H1 (cell line): ENCODE measurements at regions not wholly inside any gene's neighbourhood (a gene's known extent, or its start where the extent isn't known, plus 50 kb on each side); places are given as distances from the start of the nearest gene placed in this dataset.

Source experiments
- CBX8 ChIP-seq: fragments of 300-800, 300-1000 bp; sonication (generic); IDR thresholded peaks from 2 replicates; pipeline ENCODE4 v1.7.1; 2016; ENCODE audit warnings: low read depth, low read length, borderline replicate concordance
- EGR1 ChIP-seq: IDR thresholded peaks from 2 replicates; pipeline ENCODE4 v1.6.1; 2011; ENCODE audit warnings: low read depth, low read length, borderline replicate concordance
- POLR2A ChIP-seq, 2 experiments: IDR thresholded peaks; 1 replicate in 1 of 2; 2 replicates in 1 of 2; pipeline ENCODE4 v1.6.1; 2011; ENCODE audit warnings: low read depth in 2 of 2, low read length in 2 of 2, mild to moderate bottlenecking in 2 of 2; ENCODE audit errors: control extremely low read depth in 1 of 2
- POLR2AphosphoS5 ChIP-seq: IDR thresholded peaks from 2 replicates; pipeline ENCODE4 v1.6.1; 2011; ENCODE audit warnings: low read depth, low read length
- RNF2 ChIP-seq: fragments of 200-900, 300-1000 bp; sonication (generic); IDR thresholded peaks from 2 replicates; pipeline ENCODE4 v1.7.1; 2016; ENCODE audit warnings: borderline replicate concordance, low read depth, mild to moderate bottlenecking, antibody characterized with exemption, low read length; ENCODE audit not compliant: poor library complexity, severe bottlenecking; ENCODE audit errors: missing control alignments
- TF ChIP-seq, protein P1 (sequence below), 3 experiments: IDR thresholded peaks; 1 replicate in 2 of 3; 2 replicates in 1 of 3; pipeline versions ENCODE4 v1.5.1 to v1.6.1; 2011; ENCODE audit warnings: low read length in 3 of 3, mild to moderate bottlenecking in 3 of 3, inconsistent platforms in 2 of 3, low read depth in 1 of 3, moderate library complexity in 1 of 3; ENCODE audit not compliant: insufficient read depth in 1 of 3; ENCODE audit errors: control extremely low read depth in 1 of 3

DNA sequence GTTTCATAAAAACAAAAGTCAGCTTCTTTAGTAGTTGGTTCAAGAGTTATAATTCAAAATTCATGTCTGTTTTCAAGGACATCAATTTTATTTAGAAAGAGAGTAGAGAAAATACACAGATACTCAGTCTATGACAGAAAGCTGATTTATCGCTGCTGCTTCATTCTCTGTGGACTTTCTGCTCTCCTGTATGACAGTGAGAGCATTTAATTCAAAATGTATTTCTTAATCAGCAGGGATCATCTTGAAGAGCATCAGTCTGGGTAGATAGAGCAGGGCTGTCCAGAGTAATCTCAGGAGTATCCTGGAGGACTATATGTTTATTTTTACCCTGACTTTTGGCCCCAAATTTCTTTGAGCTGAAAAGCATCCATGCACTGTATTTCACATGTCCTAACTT lies 1676.7 kb downstream of the REEP3 start:
- TF ChIP-seq RNF2 (no peak), POLR2A (IDR thresholded peaks at IDR 0.05; ENCODE audit: control extremely low read depth in 1 of 2, low read depth in 2 of 2, low read length in 2 of 2) (no peak), CBX8 (no peak), EGR1 (no peak), POLR2AphosphoS5 (no peak)
- TF ChIP-seq, protein P1, sequence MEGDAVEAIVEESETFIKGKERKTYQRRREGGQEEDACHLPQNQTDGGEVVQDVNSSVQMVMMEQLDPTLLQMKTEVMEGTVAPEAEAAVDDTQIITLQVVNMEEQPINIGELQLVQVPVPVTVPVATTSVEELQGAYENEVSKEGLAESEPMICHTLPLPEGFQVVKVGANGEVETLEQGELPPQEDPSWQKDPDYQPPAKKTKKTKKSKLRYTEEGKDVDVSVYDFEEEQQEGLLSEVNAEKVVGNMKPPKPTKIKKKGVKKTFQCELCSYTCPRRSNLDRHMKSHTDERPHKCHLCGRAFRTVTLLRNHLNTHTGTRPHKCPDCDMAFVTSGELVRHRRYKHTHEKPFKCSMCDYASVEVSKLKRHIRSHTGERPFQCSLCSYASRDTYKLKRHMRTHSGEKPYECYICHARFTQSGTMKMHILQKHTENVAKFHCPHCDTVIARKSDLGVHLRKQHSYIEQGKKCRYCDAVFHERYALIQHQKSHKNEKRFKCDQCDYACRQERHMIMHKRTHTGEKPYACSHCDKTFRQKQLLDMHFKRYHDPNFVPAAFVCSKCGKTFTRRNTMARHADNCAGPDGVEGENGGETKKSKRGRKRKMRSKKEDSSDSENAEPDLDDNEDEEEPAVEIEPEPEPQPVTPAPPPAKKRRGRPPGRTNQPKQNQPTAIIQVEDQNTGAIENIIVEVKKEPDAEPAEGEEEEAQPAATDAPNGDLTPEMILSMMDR (IDR thresholded peaks at IDR 0.05; ENCODE audit: control extremely low read depth in 1 of 3, insufficient read depth in 1 of 3, low read depth in 1 of 3, low read length in 3 of 3) = no peak
